Erythroblast (primary cell): ENCODE measurements at regions not wholly inside any gene's neighbourhood (a gene's known extent, or its start where the extent isn't known, plus 50 kb on each side); places are given as distances from the start of the nearest gene placed in this dataset.

ENCODE experiments used
- GATA1 ChIP-seq: IDR thresholded peaks from 2 replicates; pipeline ENCODE4 v1.6.1; 2011; ENCODE audit warnings: low read depth, mild to moderate bottlenecking, control low read depth, low read length, moderate library complexity
- POLR2A ChIP-seq: IDR thresholded peaks from 2 replicates; pipeline ENCODE4 v1.6.1; 2011; ENCODE audit warnings: mild to moderate bottlenecking, low read length

- no peak for TF ChIP-seq POLR2A
- no peak for TF ChIP-seq GATA1
Measured at GRCh38 chr2:220882507-220882906, 689.6 kb downstream of the EPHA4 start.
